DND-41 (cell line): ENCODE measurements at regions not wholly inside any gene's neighbourhood (a gene's known extent, or its start where the extent isn't known, plus 50 kb on each side); places are given as distances from the start of the nearest gene placed in this dataset.

ENCODE experiments used
- ATAC-seq: fragments of 200-7000 bp; cut with Tn5 transposase; 3 replicates; pipeline ENCODE4 v1.9.1; 2021; ENCODE audit warnings: low read depth; ENCODE audit not compliant: insufficient read depth
- DNase-seq: peaks from one replicate; pipeline ENCODE4 v3.0.0-alpha.2; 2020
- H2AFZ ChIP-seq: 2 replicates; pipeline ENCODE4 v1.6.0; 2012; ENCODE audit warnings: low read depth, low read length
- H3K27ac ChIP-seq: 2 replicates; pipeline ENCODE4 v1.5.1; 2012; ENCODE audit warnings: low read length, inconsistent platforms
- H3K27me3 ChIP-seq: fragments of 200-600 bp; sonication (generic); 2 replicates; pipeline ENCODE4 v1.6.0; 2012; ENCODE audit warnings: low read length, mild to moderate bottlenecking, inconsistent platforms; ENCODE audit not compliant: insufficient read depth, poor library complexity
- H3K36me3 ChIP-seq: 2 replicates; pipeline ENCODE4 v1.5.1; 2012; ENCODE audit warnings: low read length, inconsistent platforms; ENCODE audit not compliant: insufficient read depth
- H3K4me1 ChIP-seq: 2 replicates; pipeline ENCODE4 v1.5.1; 2012; ENCODE audit warnings: mild to moderate bottlenecking, low read length; ENCODE audit not compliant: insufficient read depth
- H3K4me2 ChIP-seq: 2 replicates; pipeline ENCODE4 v1.6.0; 2012; ENCODE audit warnings: mild to moderate bottlenecking, moderate library complexity, low read length, inconsistent platforms; ENCODE audit not compliant: insufficient read depth
- H3K4me3 ChIP-seq, 2 experiments: fragments of 200-600 bp in 1 of 2; shearing (Covaris generic) in 1 of 2; 2 replicates each; pipeline ENCODE4 v1.5.1; 2012 to 2016; ENCODE audit warnings: inconsistent platforms in 2 of 2, low read length in 2 of 2, mild to moderate bottlenecking in 2 of 2, low read depth in 1 of 2, moderate library complexity in 1 of 2
- H3K79me2 ChIP-seq: 2 replicates; pipeline ENCODE4 v1.6.0; 2012; ENCODE audit warnings: low read length, inconsistent platforms; ENCODE audit not compliant: insufficient read depth
- H3K9ac ChIP-seq: 2 replicates; pipeline ENCODE4 v1.6.0; 2012; ENCODE audit warnings: low read depth, mild to moderate bottlenecking, inconsistent platforms, low read length, moderate library complexity
- H3K9me3 ChIP-seq: 2 replicates; pipeline ENCODE4 v1.5.1; 2012; ENCODE audit warnings: low read length, moderate library complexity, mild to moderate bottlenecking, inconsistent platforms; ENCODE audit not compliant: insufficient read depth, severe bottlenecking
- H4K20me1 ChIP-seq: 2 replicates; pipeline ENCODE4 v1.6.0; 2012; ENCODE audit warnings: low read length; ENCODE audit not compliant: insufficient read depth
- EZH2 ChIP-seq: IDR thresholded peaks from 3 replicates; pipeline ENCODE4 v1.6.1; 2012; ENCODE audit warnings: borderline replicate concordance, low read depth, mild to moderate bottlenecking, moderate library complexity, low read length, inconsistent platforms; ENCODE audit not compliant: severe bottlenecking
- TF ChIP-seq, protein P1 (sequence below): IDR thresholded peaks from 2 replicates; pipeline ENCODE4 v1.5.1; 2012; ENCODE audit warnings: borderline replicate concordance, low read length, moderate library complexity, mild to moderate bottlenecking; ENCODE audit not compliant: poor library complexity, severe bottlenecking; ENCODE audit errors: extremely low read depth

DNA sequence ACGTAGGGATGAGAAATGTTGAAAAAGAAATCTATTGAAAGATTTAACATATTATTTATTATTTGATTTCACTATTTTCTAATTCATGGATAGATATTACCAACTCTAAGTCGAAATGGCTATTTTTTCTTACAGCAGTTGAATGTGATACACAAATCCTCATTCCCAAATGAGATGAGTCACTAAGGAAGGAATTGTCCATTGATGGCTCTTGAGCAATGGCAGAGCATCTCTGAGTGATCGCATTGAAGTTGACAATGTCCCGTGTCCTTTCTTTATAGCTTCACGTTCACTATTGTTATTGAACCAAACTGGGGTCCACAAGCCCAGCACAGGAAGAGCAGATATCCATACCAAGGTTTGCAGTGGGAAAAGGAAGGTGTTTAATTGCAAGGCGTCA is 648.3 kb upstream of the SPRY2 start:
- DNase-seq (no peak), ATAC-seq (no peak)
- Histone ChIP-seq H3K79me2 (no peaks in the 10 kb centered on the region), H3K9me3 (no peaks in the 10 kb centered on the region), H3K27ac (no peak overlapping the region), H3K9ac (no peak overlapping the region), H3K4me1 (no peaks in the 10 kb centered on the region), H3K4me3 (no peak overlapping the region), H4K20me1 (no peaks in the 10 kb centered on the region), H2AFZ (no peak overlapping the region), H3K36me3 (no peaks in the 10 kb centered on the region), H3K4me2 (no peak overlapping the region), H3K27me3 (no peaks in the 10 kb centered on the region)
- TF ChIP-seq, protein P1, sequence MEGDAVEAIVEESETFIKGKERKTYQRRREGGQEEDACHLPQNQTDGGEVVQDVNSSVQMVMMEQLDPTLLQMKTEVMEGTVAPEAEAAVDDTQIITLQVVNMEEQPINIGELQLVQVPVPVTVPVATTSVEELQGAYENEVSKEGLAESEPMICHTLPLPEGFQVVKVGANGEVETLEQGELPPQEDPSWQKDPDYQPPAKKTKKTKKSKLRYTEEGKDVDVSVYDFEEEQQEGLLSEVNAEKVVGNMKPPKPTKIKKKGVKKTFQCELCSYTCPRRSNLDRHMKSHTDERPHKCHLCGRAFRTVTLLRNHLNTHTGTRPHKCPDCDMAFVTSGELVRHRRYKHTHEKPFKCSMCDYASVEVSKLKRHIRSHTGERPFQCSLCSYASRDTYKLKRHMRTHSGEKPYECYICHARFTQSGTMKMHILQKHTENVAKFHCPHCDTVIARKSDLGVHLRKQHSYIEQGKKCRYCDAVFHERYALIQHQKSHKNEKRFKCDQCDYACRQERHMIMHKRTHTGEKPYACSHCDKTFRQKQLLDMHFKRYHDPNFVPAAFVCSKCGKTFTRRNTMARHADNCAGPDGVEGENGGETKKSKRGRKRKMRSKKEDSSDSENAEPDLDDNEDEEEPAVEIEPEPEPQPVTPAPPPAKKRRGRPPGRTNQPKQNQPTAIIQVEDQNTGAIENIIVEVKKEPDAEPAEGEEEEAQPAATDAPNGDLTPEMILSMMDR, result no peak
- TF ChIP-seq EZH2, result no peak

DNA sequence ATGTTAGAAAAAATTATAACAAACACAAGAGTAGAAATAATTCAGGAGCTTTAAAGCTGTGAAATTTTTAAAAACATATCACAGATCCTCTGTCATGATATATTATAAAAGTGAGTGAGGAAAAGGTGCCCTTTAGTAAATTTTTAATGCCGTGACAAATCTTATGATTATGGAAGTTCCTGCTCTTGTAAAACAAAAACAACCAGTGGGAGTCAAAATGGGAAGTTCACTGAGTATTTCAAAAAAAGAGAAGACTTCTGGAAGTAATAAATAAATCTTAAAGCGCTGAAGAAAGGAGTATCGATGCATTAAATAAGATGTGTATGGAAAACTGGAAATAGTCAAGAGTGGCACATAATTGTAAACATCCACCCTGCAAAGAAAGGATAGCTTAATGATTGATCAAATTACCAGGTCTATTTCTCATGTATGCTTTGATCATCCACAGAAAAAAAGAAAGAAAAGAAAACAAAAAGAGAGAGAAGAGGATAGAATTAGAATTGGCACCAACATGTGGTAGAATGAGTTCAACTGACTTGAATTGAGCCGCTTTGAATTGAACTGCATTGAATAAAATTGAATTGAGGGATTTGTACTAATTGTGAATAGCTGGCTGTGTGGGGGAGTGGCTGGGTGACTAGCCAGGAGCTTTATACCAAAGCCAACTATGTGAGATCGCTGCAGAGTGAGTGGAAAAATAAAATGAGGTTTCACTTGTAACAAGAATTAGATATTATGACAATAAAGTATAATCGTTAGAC is 647.6 kb upstream of the SPRY2 start:
- no peaks in the 10 kb centered on the region for H3K79me2 ChIP-seq
- no peaks in the 10 kb centered on the region for H4K20me1 ChIP-seq
- H3K36me3 ChIP-seq, result no peaks in the 10 kb centered on the region
- no peak overlapping the region for H3K27ac ChIP-seq
- H3K4me2 ChIP-seq, result no peak overlapping the region
- no peak overlapping the region for H3K9ac ChIP-seq
- ATAC-seq, result no peak
- H3K4me1 ChIP-seq, result no peaks in the 10 kb centered on the region
- no peak overlapping the region for H3K4me3 ChIP-seq
- DNase-seq, result no peak
- TF ChIP-seq EZH2, result no peak
- TF ChIP-seq, protein P1, result no peak
- no peaks in the 10 kb centered on the region for H3K27me3 ChIP-seq
- H3K9me3 ChIP-seq, result no peaks in the 10 kb centered on the region
- H2AFZ ChIP-seq, result no peak overlapping the region

DNA sequence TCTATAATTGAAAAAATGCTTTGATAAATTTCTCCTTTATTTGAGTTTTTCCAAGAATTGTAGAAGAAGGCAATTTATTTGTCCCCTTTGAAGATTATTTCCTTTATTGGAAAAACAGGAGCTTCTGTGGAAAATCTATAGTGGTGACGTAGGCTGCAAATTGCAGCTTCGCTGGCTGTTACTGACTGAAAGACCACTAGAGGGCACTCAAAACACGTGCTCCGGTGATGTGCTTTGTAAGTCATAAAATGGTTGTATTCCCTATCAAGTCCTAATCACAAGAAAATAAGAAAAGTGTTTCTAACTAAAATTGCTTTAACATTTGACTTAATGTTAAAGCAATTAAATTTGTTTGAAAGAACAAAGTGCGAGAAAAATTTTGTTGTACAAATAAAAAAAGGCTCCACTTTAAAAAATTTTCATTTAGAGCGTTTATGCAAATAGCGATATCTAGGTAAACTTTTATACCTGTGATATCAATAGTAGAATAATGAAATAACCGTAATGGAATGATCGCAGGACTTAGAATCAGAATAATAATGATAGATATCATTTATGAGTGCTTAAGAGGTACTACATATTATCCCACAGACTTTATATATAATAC is 638.2 kb upstream of the SPRY2 start:
- Histone ChIP-seq H3K4me2 (no peak overlapping the region), H3K9ac (no peak overlapping the region), H3K27me3 (no peaks in the 10 kb centered on the region), H3K9me3 (no peaks in the 10 kb centered on the region), H3K27ac (no peak overlapping the region), H3K4me1 (no peaks in the 10 kb centered on the region), H3K79me2 (no peaks in the 10 kb centered on the region), H3K36me3 (no peaks in the 10 kb centered on the region), H4K20me1 (no peaks in the 10 kb centered on the region), H2AFZ (no peak overlapping the region), H3K4me3 (no peak overlapping the region)
- DNase-seq, result peak; percentile 48
- ATAC-seq, result peak; percentile 82
- TF ChIP-seq, protein P1, result peak; percentile 87
- TF ChIP-seq EZH2, result no peak
